ENCODE measurements at regions not wholly inside any gene's neighbourhood (a gene's known extent, or its start where the extent isn't known, plus 50 kb on each side); places are given as distances from the start of the nearest gene placed in this dataset.

DNA sequence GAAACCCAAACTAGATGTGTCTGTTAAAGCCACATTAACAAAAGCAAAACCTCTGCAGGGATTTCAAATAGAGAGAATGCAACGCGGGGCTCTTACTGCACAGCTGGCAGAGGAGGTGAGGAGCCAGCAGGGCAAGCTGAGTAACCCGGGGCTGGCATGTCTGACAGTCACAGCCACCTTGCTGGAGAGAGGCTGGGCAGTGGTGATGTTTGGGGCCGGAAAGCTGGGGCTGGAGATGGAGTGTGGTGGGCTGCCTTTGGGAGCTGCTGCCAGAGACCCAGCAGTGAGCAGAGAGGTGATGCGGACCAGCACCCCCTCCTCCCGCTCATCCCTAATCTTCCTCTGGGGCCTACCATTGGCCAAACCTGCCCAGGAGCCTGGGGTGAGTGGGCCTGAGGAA, 204.5 kb upstream of the ARL4C start (continued):
- TF ChIP-seq CBX8 (IDR thresholded peaks at IDR 0.05; ENCODE audit: borderline replicate concordance, low read depth, low read length) (no peak), SP4 (IDR thresholded peaks at IDR 0.05; ENCODE audit: low read length) (no peak), TEAD4 (IDR thresholded peaks at IDR 0.05; ENCODE audit: low read depth, low read length) (no peak), ATF2 (IDR thresholded peaks at IDR 0.05; ENCODE audit: low read length) (no peak), JUND (IDR thresholded peaks at IDR 0.05; ENCODE audit: low read length) (no peak)
